ENCODE measurements at regions not wholly inside any gene's neighbourhood (a gene's known extent, or its start where the extent isn't known, plus 50 kb on each side); places are given as distances from the start of the nearest gene placed in this dataset.

DNA sequence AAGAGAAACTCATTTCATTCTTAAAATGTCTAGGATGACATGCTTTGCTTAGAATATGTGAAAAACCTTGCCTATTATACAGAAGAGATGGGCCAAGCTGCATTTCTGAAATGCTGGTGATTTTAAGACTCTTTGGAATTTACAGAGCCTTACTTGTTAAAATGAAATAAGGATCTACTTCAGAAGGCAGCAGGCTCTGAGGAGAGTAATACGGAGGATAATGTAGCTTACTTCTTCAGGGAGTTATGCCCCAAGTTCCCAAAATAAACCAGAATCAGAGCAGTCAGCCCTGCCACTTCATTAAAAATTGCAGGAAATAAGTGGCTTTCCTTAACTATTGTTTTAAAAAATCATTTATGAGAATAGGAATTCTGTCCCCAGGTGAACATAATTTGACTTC, 1000.3 kb upstream of the RAG2 start:
- BruUV-seq (replicated peaks) = no TSS peak
- no peak for ATAC-seq
- DNase-seq (ENCODE audit: low read depth, low spot score) = no peak

DNA sequence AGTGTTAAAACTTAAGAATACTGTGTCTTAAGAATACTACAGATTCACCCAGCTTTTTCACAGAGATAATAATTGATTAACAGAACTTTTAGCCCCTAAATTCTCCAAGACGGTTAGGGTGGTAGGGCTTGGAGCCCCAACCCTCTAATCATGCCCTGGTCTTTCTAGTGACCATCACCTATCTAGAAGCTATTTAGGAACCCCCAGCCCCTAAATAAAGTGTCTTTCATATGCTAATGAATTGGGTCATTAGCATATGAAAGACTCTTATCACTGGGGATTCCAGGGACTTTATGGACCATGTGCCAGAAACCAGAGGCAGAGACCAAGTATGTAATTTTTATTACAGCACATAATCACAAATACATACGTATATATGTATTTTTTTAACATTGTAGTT, 999.7 kb upstream of the RAG2 start:
- intact Hi-C loops (cut with micrococcal nuclease; ENCODE audit: unreplicated experiment) = no loop called here

More for the DNA sequence above, 1000.3 kb upstream of the RAG2 start:
- Histone ChIP-seq H3K4me3 (ENCODE audit: low read depth in 2 of 2, low read length in 2 of 2) (no peak overlapping the region), H3K9me3 (ENCODE audit: control insufficient read depth, insufficient read depth, low read depth, low read length) (no peaks in the 10 kb centered on the region), H3K36me3 (ENCODE audit: control insufficient read depth, insufficient read depth, low read length) (no peaks in the 10 kb centered on the region), H3K4me1 (ENCODE audit: control insufficient read depth, insufficient read depth, low read length) (no peaks in the 10 kb centered on the region), H3K27ac (ENCODE audit: low read length) (no peak overlapping the region), H3K27me3 (ENCODE audit: control insufficient read depth, insufficient read depth, low read length) (no peaks in the 10 kb centered on the region)
- intact Hi-C loops (cut with micrococcal nuclease; ENCODE audit: unreplicated experiment) = no loop called here
- POLR2A ChIA-PET = no interaction called here
- CTCF ChIA-PET = no interaction called here
- TF ChIP-seq, protein P1, sequence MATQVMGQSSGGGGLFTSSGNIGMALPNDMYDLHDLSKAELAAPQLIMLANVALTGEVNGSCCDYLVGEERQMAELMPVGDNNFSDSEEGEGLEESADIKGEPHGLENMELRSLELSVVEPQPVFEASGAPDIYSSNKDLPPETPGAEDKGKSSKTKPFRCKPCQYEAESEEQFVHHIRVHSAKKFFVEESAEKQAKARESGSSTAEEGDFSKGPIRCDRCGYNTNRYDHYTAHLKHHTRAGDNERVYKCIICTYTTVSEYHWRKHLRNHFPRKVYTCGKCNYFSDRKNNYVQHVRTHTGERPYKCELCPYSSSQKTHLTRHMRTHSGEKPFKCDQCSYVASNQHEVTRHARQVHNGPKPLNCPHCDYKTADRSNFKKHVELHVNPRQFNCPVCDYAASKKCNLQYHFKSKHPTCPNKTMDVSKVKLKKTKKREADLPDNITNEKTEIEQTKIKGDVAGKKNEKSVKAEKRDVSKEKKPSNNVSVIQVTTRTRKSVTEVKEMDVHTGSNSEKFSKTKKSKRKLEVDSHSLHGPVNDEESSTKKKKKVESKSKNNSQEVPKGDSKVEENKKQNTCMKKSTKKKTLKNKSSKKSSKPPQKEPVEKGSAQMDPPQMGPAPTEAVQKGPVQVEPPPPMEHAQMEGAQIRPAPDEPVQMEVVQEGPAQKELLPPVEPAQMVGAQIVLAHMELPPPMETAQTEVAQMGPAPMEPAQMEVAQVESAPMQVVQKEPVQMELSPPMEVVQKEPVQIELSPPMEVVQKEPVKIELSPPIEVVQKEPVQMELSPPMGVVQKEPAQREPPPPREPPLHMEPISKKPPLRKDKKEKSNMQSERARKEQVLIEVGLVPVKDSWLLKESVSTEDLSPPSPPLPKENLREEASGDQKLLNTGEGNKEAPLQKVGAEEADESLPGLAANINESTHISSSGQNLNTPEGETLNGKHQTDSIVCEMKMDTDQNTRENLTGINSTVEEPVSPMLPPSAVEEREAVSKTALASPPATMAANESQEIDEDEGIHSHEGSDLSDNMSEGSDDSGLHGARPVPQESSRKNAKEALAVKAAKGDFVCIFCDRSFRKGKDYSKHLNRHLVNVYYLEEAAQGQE (IDR thresholded peaks at IDR 0.05; ENCODE audit: insufficient read depth in 1 of 2, low read depth in 2 of 2, low read length in 1 of 2) = no peak
- no peak for TF ChIP-seq TCF7L2 (IDR thresholded peaks at IDR 0.05; ENCODE audit: low read depth, low read length)
- no peak for TF ChIP-seq SIN3A (IDR thresholded peaks at IDR 0.05; ENCODE audit: borderline replicate concordance, insufficient read depth, low read depth, low read length)
- no peak for TF ChIP-seq POLR2AphosphoS5 (IDR thresholded peaks at IDR 0.05; ENCODE audit: low read depth, low read length)
- TF ChIP-seq, protein P2, sequence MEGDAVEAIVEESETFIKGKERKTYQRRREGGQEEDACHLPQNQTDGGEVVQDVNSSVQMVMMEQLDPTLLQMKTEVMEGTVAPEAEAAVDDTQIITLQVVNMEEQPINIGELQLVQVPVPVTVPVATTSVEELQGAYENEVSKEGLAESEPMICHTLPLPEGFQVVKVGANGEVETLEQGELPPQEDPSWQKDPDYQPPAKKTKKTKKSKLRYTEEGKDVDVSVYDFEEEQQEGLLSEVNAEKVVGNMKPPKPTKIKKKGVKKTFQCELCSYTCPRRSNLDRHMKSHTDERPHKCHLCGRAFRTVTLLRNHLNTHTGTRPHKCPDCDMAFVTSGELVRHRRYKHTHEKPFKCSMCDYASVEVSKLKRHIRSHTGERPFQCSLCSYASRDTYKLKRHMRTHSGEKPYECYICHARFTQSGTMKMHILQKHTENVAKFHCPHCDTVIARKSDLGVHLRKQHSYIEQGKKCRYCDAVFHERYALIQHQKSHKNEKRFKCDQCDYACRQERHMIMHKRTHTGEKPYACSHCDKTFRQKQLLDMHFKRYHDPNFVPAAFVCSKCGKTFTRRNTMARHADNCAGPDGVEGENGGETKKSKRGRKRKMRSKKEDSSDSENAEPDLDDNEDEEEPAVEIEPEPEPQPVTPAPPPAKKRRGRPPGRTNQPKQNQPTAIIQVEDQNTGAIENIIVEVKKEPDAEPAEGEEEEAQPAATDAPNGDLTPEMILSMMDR (IDR thresholded peaks at IDR 0.05) = no peak
- in situ Hi-C loops (cut with HindIII; ENCODE audit: low pct_unique_long_range_greater_than_20kb, low sequenced_read_pairs) = no loop called here

DNA sequence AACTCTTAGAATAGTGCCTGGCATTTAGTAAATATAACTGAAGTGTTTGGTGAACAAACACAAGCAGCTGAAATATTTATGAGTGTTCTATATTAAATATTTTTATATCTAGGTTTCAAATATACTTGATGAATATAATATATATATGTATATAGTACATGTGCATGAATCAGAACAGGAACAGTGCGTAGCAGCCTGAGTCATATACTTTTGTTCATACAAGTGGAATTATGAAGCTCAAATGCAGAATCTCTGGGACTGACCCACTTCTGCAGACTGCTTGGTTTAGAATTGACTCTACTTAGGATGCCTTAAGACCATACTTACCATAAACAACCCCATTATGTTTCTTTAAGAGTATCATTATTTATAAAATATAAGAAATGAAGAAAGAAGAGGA, 997.8 kb upstream of the RAG2 start:
- TF ChIP-seq, protein P1 (IDR thresholded peaks at IDR 0.05; ENCODE audit: insufficient read depth in 1 of 2, low read depth in 2 of 2, low read length in 1 of 2) = no peak
- TF ChIP-seq TCF7L2 (IDR thresholded peaks at IDR 0.05; ENCODE audit: low read depth, low read length) (no peak), SIN3A (IDR thresholded peaks at IDR 0.05; ENCODE audit: borderline replicate concordance, insufficient read depth, low read depth, low read length) (no peak), POLR2AphosphoS5 (IDR thresholded peaks at IDR 0.05; ENCODE audit: low read depth, low read length) (no peak)
- TF ChIP-seq, protein P2 (IDR thresholded peaks at IDR 0.05) = no peak
- H3K27ac ChIP-seq (ENCODE audit: low read length) = no peak overlapping the region
- no peak for DNase-seq (ENCODE audit: low read depth, low spot score)
- H3K4me3 ChIP-seq (ENCODE audit: low read depth in 2 of 2, low read length in 2 of 2) = no peak overlapping the region
- no peak for ATAC-seq
- no peaks in the 10 kb centered on the region for H3K36me3 ChIP-seq (ENCODE audit: control insufficient read depth, insufficient read depth, low read length)
- POLR2A ChIA-PET = no interaction called here
- CTCF ChIA-PET = no interaction called here
- in situ Hi-C loops (cut with HindIII; ENCODE audit: low pct_unique_long_range_greater_than_20kb, low sequenced_read_pairs) = no loop called here
- no peaks in the 10 kb centered on the region for H3K9me3 ChIP-seq (ENCODE audit: control insufficient read depth, insufficient read depth, low read depth, low read length)
- intact Hi-C loops (cut with micrococcal nuclease; ENCODE audit: unreplicated experiment) = no loop called here
- no peaks in the 10 kb centered on the region for H3K4me1 ChIP-seq (ENCODE audit: control insufficient read depth, insufficient read depth, low read length)
- H3K27me3 ChIP-seq (ENCODE audit: control insufficient read depth, insufficient read depth, low read length) = no peaks in the 10 kb centered on the region
- BruUV-seq (replicated peaks) = no TSS peak

More for the DNA sequence above, 999.7 kb upstream of the RAG2 start:
- CTCF ChIA-PET = no interaction called here
- no peak for TF ChIP-seq TCF7L2 (IDR thresholded peaks at IDR 0.05; ENCODE audit: low read depth, low read length)
- H3K4me3 ChIP-seq (ENCODE audit: low read depth in 2 of 2, low read length in 2 of 2) = no peak overlapping the region
- POLR2A ChIA-PET = no interaction called here
- no peak for DNase-seq (ENCODE audit: low read depth, low spot score)
- no peaks in the 10 kb centered on the region for H3K27me3 ChIP-seq (ENCODE audit: control insufficient read depth, insufficient read depth, low read length)
- no TSS peak for BruUV-seq (replicated peaks)
- no peaks in the 10 kb centered on the region for H3K36me3 ChIP-seq (ENCODE audit: control insufficient read depth, insufficient read depth, low read length)
- no peaks in the 10 kb centered on the region for H3K9me3 ChIP-seq (ENCODE audit: control insufficient read depth, insufficient read depth, low read depth, low read length)
- no peak overlapping the region for H3K27ac ChIP-seq (ENCODE audit: low read length)
- in situ Hi-C loops (cut with HindIII; ENCODE audit: low pct_unique_long_range_greater_than_20kb, low sequenced_read_pairs) = no loop called here
- no peak for ATAC-seq
- no peaks in the 10 kb centered on the region for H3K4me1 ChIP-seq (ENCODE audit: control insufficient read depth, insufficient read depth, low read length)

Measured in Panc1 (cell line).